ENCODE measurements at regions not wholly inside any gene's neighbourhood (a gene's known extent, or its start where the extent isn't known, plus 50 kb on each side); places are given as distances from the start of the nearest gene placed in this dataset.

- no peak for DNase-seq (ENCODE audit: low read depth in 3 of 3)
These were observed 1543.5 kb upstream of the ACVR2A start for GRCh38 chr2:146301287-146301686.

GRCh38 chr2:146295080-146295670, 1549.7 kb upstream of the ACVR2A start:
- DNase-seq (ENCODE audit: low read depth in 3 of 3): no peak

GRCh38 chr2:146287281-146287680, 1557.5 kb upstream of the ACVR2A start:
- DNase-seq (ENCODE audit: low read depth in 3 of 3): no peak

- DNase-seq (ENCODE audit: low read depth in 3 of 3): no peak
These were observed 1565.9 kb upstream of the ACVR2A start for GRCh38 chr2:146278881-146279280.

- no peak for DNase-seq (ENCODE audit: low read depth in 3 of 3)
These were observed 1573.5 kb upstream of the ACVR2A start for GRCh38 chr2:146271131-146271831.

GRCh38 chr2:146270618-146271017, 1574.2 kb upstream of the ACVR2A start:
- no peak for DNase-seq (ENCODE audit: low read depth in 3 of 3)

GRCh38 chr2:146267093-146267492, 1577.7 kb upstream of the ACVR2A start:
- no peak for DNase-seq (ENCODE audit: low read depth in 3 of 3)

- DNase-seq (ENCODE audit: low read depth in 3 of 3): no peak
These were observed 1579.2 kb upstream of the ACVR2A start for GRCh38 chr2:146265656-146266055.

GRCh38 chr2:146262606-146263005, 1582.2 kb upstream of the ACVR2A start:
- no peak for DNase-seq (ENCODE audit: low read depth in 3 of 3)

- DNase-seq (ENCODE audit: low read depth in 3 of 3): no peak
These were observed 1584.3 kb upstream of the ACVR2A start for GRCh38 chr2:146260551-146260950.

GRCh38 chr2:146259816-146260215, 1585.0 kb upstream of the ACVR2A start:
- DNase-seq (ENCODE audit: low read depth in 3 of 3): no peak

- DNase-seq (ENCODE audit: low read depth in 3 of 3): no peak
These were observed 1586.8 kb upstream of the ACVR2A start for GRCh38 chr2:146258071-146258470.

GRCh38 chr2:146252119-146252518, 1592.7 kb upstream of the ACVR2A start:
- no peak for DNase-seq (ENCODE audit: low read depth in 3 of 3)

GRCh38 chr2:146251328-146251727, 1593.5 kb upstream of the ACVR2A start:
- no peak for DNase-seq (ENCODE audit: low read depth in 3 of 3)

- no peak for DNase-seq (ENCODE audit: low read depth in 3 of 3)
These were observed 1597.9 kb upstream of the ACVR2A start for GRCh38 chr2:146246736-146247523.

GRCh38 chr2:146246002-146246735, 1598.7 kb upstream of the ACVR2A start:
- DNase-seq (ENCODE audit: low read depth in 3 of 3): no peak

- no peak for DNase-seq (ENCODE audit: low read depth in 3 of 3)
These were observed 1600.0 kb upstream of the ACVR2A start for GRCh38 chr2:146244830-146245229.

- DNase-seq (ENCODE audit: low read depth in 3 of 3): no peak
These were observed 1600.7 kb upstream of the ACVR2A start for GRCh38 chr2:146244131-146244530.

- DNase-seq (ENCODE audit: low read depth in 3 of 3): no peak
These were observed 1603.8 kb upstream of the ACVR2A start for GRCh38 chr2:146241023-146241422.

- no peak for DNase-seq (ENCODE audit: low read depth in 3 of 3)
These were observed 1604.4 kb upstream of the ACVR2A start for GRCh38 chr2:146240391-146240790.

- no peak for DNase-seq (ENCODE audit: low read depth in 3 of 3)
These were observed 1605.3 kb upstream of the ACVR2A start for GRCh38 chr2:146239392-146240135.
